Left lung (tissue), 4 donors: ENCODE measurements at regions not wholly inside any gene's neighbourhood (a gene's known extent, or its start where the extent isn't known, plus 50 kb on each side); places are given as distances from the start of the nearest gene placed in this dataset.

ENCODE experiments used
- ATAC-seq: fragments of 200-7000 bp; cut with Tn5 transposase; one replicate; pipeline ENCODE4 v1.9.1; 2020; ENCODE audit warnings: moderate library complexity
- DNase-seq, 4 donors: peaks; one replicate each; pipeline ENCODE4 v3.0.0-alpha.2; 2013 to 2020
- H3K27ac ChIP-seq, 2 donors: fragments of 200-600 bp; sonication (generic) in 1 of 2; one replicate each; pipeline versions ENCODE4 v1.5.0 to v1.8.0; 2020 to 2021
- H3K27me3 ChIP-seq, 2 donors: fragments of 200-600 bp; sonication (generic) in 1 of 2; one replicate each; pipeline versions ENCODE4 v1.5.0 to v1.8.0; 2020 to 2021
- H3K36me3 ChIP-seq, 2 donors: fragments of 200-600 bp; sonication (generic) in 1 of 2; one replicate each; pipeline versions ENCODE4 v1.5.0 to v1.8.0; 2020 to 2021
- H3K4me1 ChIP-seq, 2 donors: fragments of 200-600 bp; one replicate each; pipeline ENCODE4 v1.8.0; 2021
- H3K4me3 ChIP-seq, 2 donors: fragments of 200-600 bp; sonication (generic) in 1 of 2; one replicate each; pipeline versions ENCODE4 v1.5.0 to v1.8.0; 2020 to 2021; ENCODE audit warnings: mild to moderate bottlenecking in 1 of 2
- H3K9me3 ChIP-seq, 2 donors: fragments of 200-600 bp; sonication (generic) in 1 of 2; one replicate each; pipeline versions ENCODE4 v1.5.0 to v1.8.0; 2020 to 2021
- intact Hi-C, 2 donors: fragments of 100-400 bp; cut with DNase I; formaldehyde crosslinking; loops; one replicate each; pipeline versions ENCODE4 v1.11.2 to v1.14.2; 2022
- TF ChIP-seq, protein P1 (sequence below), 2 donors: fragments of 200-600 bp; sonication (generic) in 1 of 2; IDR thresholded peaks; one replicate each; pipeline versions ENCODE4 v1.5.0 to v1.8.0; 2021; ENCODE audit warnings: antibody characterized with exemption in 2 of 2
- donor health status: DM: no; HTN: yes; CAD: no.
- donor health status: DM: no; HTN: no; CAD: no.

DNA sequence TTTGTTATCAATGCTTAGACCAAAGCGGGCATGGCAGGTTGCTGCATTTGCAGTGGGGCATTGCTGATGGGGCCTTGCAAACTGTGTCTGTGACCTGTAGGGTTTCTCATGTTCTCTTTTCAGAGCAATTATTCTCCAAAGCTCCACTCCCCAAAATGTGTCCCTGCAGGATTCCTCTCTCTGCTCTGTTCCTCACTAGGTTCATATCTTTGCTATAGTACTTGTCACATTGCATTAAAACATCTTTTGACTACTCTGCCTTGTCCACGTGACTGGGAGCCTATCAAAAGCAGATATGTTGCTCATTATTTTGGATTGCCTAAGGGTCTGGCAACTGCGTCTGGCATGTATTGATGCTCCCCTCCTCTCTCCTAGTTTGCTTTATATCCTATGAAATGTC is 177.7 kb upstream of the MID1 start:
- Histone ChIP-seq H3K4me1 (no peaks in the 10 kb centered on the region), H3K27me3 (no peaks in the 10 kb centered on the region), H3K9me3 (no peaks in the 10 kb centered on the region), H3K4me3 (no peak overlapping the region), H3K27ac (no peak overlapping the region), H3K36me3 (no peaks in the 10 kb centered on the region)
- ATAC-seq = no peak
- intact Hi-C loops = no loop called here
- DNase-seq = peak in 1 of 4 donors; percentile 4
- TF ChIP-seq, protein P1, sequence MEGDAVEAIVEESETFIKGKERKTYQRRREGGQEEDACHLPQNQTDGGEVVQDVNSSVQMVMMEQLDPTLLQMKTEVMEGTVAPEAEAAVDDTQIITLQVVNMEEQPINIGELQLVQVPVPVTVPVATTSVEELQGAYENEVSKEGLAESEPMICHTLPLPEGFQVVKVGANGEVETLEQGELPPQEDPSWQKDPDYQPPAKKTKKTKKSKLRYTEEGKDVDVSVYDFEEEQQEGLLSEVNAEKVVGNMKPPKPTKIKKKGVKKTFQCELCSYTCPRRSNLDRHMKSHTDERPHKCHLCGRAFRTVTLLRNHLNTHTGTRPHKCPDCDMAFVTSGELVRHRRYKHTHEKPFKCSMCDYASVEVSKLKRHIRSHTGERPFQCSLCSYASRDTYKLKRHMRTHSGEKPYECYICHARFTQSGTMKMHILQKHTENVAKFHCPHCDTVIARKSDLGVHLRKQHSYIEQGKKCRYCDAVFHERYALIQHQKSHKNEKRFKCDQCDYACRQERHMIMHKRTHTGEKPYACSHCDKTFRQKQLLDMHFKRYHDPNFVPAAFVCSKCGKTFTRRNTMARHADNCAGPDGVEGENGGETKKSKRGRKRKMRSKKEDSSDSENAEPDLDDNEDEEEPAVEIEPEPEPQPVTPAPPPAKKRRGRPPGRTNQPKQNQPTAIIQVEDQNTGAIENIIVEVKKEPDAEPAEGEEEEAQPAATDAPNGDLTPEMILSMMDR (IDR thresholded peaks at IDR 0.05) = no peak

DNA sequence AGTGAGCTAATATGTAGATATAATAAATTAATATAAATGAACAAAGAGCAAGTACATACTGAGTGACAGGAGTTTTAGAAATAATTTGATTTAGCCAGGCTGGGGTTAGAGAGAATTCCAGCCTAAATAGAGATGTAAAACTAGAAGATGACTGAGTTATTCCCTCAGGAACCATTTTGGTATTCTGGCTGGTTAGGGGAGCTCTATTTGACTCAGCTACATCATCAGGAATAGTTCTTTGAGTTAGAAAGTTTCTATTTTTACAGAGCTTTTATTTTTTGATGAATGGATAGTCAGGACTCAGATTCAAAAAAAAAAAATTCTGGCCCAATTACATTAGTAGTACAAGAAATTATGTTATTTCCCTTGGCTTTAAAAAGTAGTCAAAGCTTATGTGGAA is 180.4 kb upstream of the MID1 start:
- no peak overlapping the region for H3K27ac ChIP-seq
- ATAC-seq (no peak), DNase-seq (no peak)
- H3K36me3 ChIP-seq = no peaks in the 10 kb centered on the region
- intact Hi-C loops = no loop called here
- H3K27me3 ChIP-seq = no peaks in the 10 kb centered on the region
- no peak overlapping the region for H3K4me3 ChIP-seq
- TF ChIP-seq, protein P1 (IDR thresholded peaks at IDR 0.05) = no peak
- no peaks in the 10 kb centered on the region for H3K4me1 ChIP-seq
- H3K9me3 ChIP-seq = no peaks in the 10 kb centered on the region

DNA sequence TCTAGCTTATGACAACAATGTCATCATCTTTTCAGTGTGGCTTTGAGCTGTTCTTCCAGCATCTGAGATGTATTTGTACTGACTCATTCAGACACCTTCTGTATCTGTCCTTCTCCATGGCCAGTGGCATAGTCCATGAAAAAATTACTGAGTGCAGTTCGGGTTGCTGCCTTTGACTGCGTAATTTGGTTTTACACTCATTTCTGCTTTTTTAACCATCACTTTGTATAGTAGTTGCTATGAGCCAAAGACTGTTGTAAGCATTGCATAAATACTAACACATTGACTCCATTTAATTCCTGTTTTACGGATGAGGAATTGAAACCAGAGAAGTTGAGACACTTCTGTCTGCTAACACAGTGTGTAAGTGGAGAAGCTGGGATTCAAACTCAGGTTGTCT is 190.7 kb upstream of the MID1 start:
- TF ChIP-seq, protein P1 (IDR thresholded peaks at IDR 0.05) = no peak
- no peak overlapping the region for H3K4me3 ChIP-seq
- H3K4me1 ChIP-seq = no peaks in the 10 kb centered on the region
- no peak overlapping the region for H3K27ac ChIP-seq
- no peaks in the 10 kb centered on the region for H3K36me3 ChIP-seq
- DNase-seq (no peak), ATAC-seq (no peak)
- no peaks in the 10 kb centered on the region for H3K27me3 ChIP-seq
- intact Hi-C loops = no loop called here
- no peaks in the 10 kb centered on the region for H3K9me3 ChIP-seq

DNA sequence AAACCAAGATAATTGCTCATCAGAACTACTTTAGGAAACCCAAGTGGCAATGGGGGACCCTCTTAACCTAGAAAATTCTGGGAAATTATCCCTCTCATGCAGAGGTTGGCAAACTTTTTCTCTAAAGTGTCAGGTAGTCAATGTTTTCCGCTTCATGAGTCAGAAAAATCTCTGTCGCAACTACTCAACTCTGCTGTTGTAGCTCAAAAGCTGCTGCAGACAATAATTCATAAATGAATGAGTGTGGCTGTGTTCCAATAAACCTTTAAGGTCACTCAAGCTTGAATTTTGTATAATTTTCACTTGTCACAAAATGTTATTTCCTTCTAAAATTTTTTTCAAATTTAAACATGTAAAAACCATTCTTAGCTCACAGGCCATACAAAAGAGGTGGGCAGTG is 193.4 kb upstream of the MID1 start:
- H3K4me1 ChIP-seq = no peaks in the 10 kb centered on the region
- H3K36me3 ChIP-seq = no peaks in the 10 kb centered on the region
- no peaks in the 10 kb centered on the region for H3K27me3 ChIP-seq
- TF ChIP-seq, protein P1 (IDR thresholded peaks at IDR 0.05) = no peak
- H3K9me3 ChIP-seq = no peaks in the 10 kb centered on the region
- intact Hi-C loops = no loop called here
- no peak overlapping the region for H3K27ac ChIP-seq
- H3K4me3 ChIP-seq = no peak overlapping the region
- DNase-seq = no peak
- no peak for ATAC-seq

DNA sequence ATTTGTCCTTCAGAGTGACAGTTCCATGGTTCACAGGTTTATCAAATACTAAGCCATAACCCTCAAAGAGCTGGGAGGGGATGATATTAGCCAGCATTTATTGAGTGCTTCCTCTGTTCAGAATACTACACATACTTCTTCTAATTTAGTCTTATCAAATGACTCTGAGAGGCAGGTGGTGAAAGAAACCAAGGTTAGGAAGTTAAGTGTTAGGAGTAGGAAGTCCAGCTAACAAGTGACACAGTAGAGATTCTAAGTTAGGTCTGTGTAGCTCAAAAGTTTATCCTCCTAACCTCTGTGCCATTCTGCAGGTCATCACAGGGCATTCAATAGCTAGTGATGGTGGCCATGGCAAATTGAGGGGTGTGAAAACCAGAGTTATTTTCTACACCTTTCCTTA is 198.3 kb upstream of the MID1 start:
- Histone ChIP-seq H3K4me3 (no peak overlapping the region), H3K4me1 (no peaks in the 10 kb centered on the region), H3K27me3 (no peaks in the 10 kb centered on the region), H3K36me3 (no peaks in the 10 kb centered on the region), H3K27ac (no peak overlapping the region), H3K9me3 (no peaks in the 10 kb centered on the region)
- TF ChIP-seq, protein P1 (IDR thresholded peaks at IDR 0.05) = no peak
- intact Hi-C loops = no loop called here
- DNase-seq = no peak
- no peak for ATAC-seq
